CD14-positive monocyte (primary cell): ENCODE measurements at regions not wholly inside any gene's neighbourhood (a gene's known extent, or its start where the extent isn't known, plus 50 kb on each side); places are given as distances from the start of the nearest gene placed in this dataset.

Experiments
- DNase-seq, 3 donors: peaks; one replicate each; pipeline ENCODE4 v3.0.0-alpha.2; 2011 to 2022
- H2AFZ ChIP-seq: 2 replicates; pipeline ENCODE4 v1.6.0; 2012; ENCODE audit warnings: mild to moderate bottlenecking, low read depth, low read length, inconsistent platforms; ENCODE audit not compliant: insufficient read depth, poor library complexity, severe bottlenecking
- H3K27ac ChIP-seq, 2 donors: 1 replicate in 1 of 2; 2 replicates in 1 of 2; pipeline ENCODE4 v1.5.1; 2012 to 2013; ENCODE audit warnings: low read length in 2 of 2, control low read depth in 1 of 2, inconsistent platforms in 1 of 2, low read depth in 1 of 2, mild to moderate bottlenecking in 1 of 2
- H3K27me3 ChIP-seq, 2 donors: one replicate each; pipeline versions ENCODE4 v1.6.0 to v1.6.1; 2011 to 2013; ENCODE audit warnings: low read length in 2 of 2; ENCODE audit not compliant: control insufficient read depth in 2 of 2, insufficient read depth in 2 of 2
- H3K36me3 ChIP-seq, 2 donors: replicated peaks in 1 of 2; 1 replicate in 1 of 2; 2 replicates in 1 of 2; pipeline versions ENCODE4 v1.5.1 to v1.6.1; 2012 to 2013; ENCODE audit warnings: low read length in 2 of 2, control low read depth in 1 of 2, inconsistent platforms in 1 of 2, mild to moderate bottlenecking in 1 of 2; ENCODE audit not compliant: insufficient read depth in 2 of 2, control insufficient read depth in 1 of 2
- H3K4me1 ChIP-seq, 2 donors: 1 replicate in 1 of 2; 2 replicates in 1 of 2; pipeline versions ENCODE4 v1.5.1 to v1.6.1; 2012 to 2013; ENCODE audit warnings: low read length in 2 of 2, control low read depth in 1 of 2, inconsistent platforms in 1 of 2, mild to moderate bottlenecking in 1 of 2, moderate library complexity in 1 of 2; ENCODE audit not compliant: insufficient read depth in 2 of 2, control insufficient read depth in 1 of 2
- H3K4me2 ChIP-seq: replicated peaks from 2 replicates; pipeline ENCODE3; 2012; ENCODE audit warnings: low read length, moderate library complexity, mild to moderate bottlenecking; ENCODE audit not compliant: poor library complexity, severe bottlenecking; ENCODE audit errors: extremely low read depth
- H3K4me3 ChIP-seq, 3 experiments: fragments of 200-600 bp in 1 of 3; sonication (generic) in 1 of 3; replicated peaks in 1 of 3; 1 replicate in 2 of 3; 2 replicates in 1 of 3; pipeline ENCODE4 v1.5.1; 2011 to 2013; ENCODE audit warnings: low read length in 3 of 3, mild to moderate bottlenecking in 3 of 3, control low read depth in 2 of 3, low read depth in 2 of 3, inconsistent platforms in 1 of 3, moderate library complexity in 1 of 3
- H3K79me2 ChIP-seq: 2 replicates; pipeline ENCODE4 v1.6.0; 2012; ENCODE audit warnings: mild to moderate bottlenecking, control low read depth, inconsistent platforms, low read length, moderate library complexity; ENCODE audit not compliant: insufficient read depth
- H3K9ac ChIP-seq: 2 replicates; pipeline ENCODE4 v1.6.0; 2017; ENCODE audit warnings: low read length, mild to moderate bottlenecking; ENCODE audit not compliant: insufficient read depth, poor library complexity, severe bottlenecking
- H3K9me3 ChIP-seq, 2 donors: replicated peaks in 1 of 2; 1 replicate in 1 of 2; 2 replicates in 1 of 2; pipeline versions ENCODE4 v1.5.1 to v1.6.1; 2012 to 2013; ENCODE audit warnings: low read length in 2 of 2, control low read depth in 1 of 2; ENCODE audit not compliant: control insufficient read depth in 1 of 2, insufficient read depth in 1 of 2
- H4K20me1 ChIP-seq: 2 replicates; pipeline ENCODE4 v1.6.0; 2012; ENCODE audit warnings: mild to moderate bottlenecking, low read length, control low read depth, moderate library complexity; ENCODE audit not compliant: insufficient read depth
- H3K27ac Mint-ChIP-seq, 7 donors: one replicate each; pipeline ENCODE4 v1.8.0; 2020; ENCODE audit warnings: mild to moderate bottlenecking in 7 of 7, mixed read lengths in 7 of 7, moderate library complexity in 6 of 7, inconsistent platforms in 2 of 7
- H3K27me3 Mint-ChIP-seq, 3 donors: one replicate each; pipeline ENCODE4 v1.8.0; 2021 to 2022; ENCODE audit warnings: low read depth in 3 of 3, mild to moderate bottlenecking in 3 of 3, mixed read lengths in 3 of 3, moderate library complexity in 3 of 3, inconsistent platforms in 1 of 3
- H3K36me3 Mint-ChIP-seq, 2 donors: one replicate each; pipeline ENCODE4 v1.8.0; 2020; ENCODE audit warnings: mixed read lengths in 2 of 2, inconsistent platforms in 1 of 2, mild to moderate bottlenecking in 1 of 2
- H3K4me1 Mint-ChIP-seq: one replicate; pipeline ENCODE4 v1.8.0; 2020; ENCODE audit warnings: mild to moderate bottlenecking, mixed read lengths
- H3K4me3 Mint-ChIP-seq, 2 donors: one replicate each; pipeline ENCODE4 v1.8.0; 2020; ENCODE audit warnings: mild to moderate bottlenecking in 2 of 2, mixed read lengths in 2 of 2, moderate library complexity in 1 of 2
- H3K9me3 Mint-ChIP-seq, 7 donors: one replicate each; pipeline ENCODE4 v1.8.0; 2020 to 2022; ENCODE audit warnings: mixed read lengths in 7 of 7, mild to moderate bottlenecking in 6 of 7, moderate library complexity in 6 of 7, inconsistent platforms in 2 of 7
- CTCF ChIP-seq: fragments of 200-600 bp; IDR thresholded peaks from one replicate; pipeline ENCODE4 v1.8.0; 2022; ENCODE audit warnings: antibody characterized with exemption, mild to moderate bottlenecking
- WGBS: methylation state at CpG from one replicate; pipeline ENCODE4 v1.1.5; 2013; ENCODE audit warnings: missing lambda C conversion rate; ENCODE audit not compliant: insufficient coverage; 5-methylcytosine and 5-hydroxymethylcytosine counted together
- intact Hi-C, 2 donors: fragments of 100-400 bp; cut with micrococcal nuclease; formaldehyde crosslinking; loops; one replicate each; pipeline versions ENCODE4 v1.15.0 to v1.15.1; 2023

GRCh38 chrX:9188117-9188516 is 154.2 kb upstream of the FAM9B start:
- no peak overlapping the region for H3K27ac Mint-ChIP-seq
- no peak for DNase-seq
- H4K20me1 ChIP-seq, result no peaks in the 10 kb centered on the region
- H3K79me2 ChIP-seq, result no peaks in the 10 kb centered on the region
- H3K27me3 ChIP-seq, result peaks cover 0 to 29% of the 10 kb centered on the region in 2 donors
- peaks cover 0 to 2% (median 0%) of the 10 kb centered on the region in 7 donors for H3K9me3 Mint-ChIP-seq
- no peak overlapping the region for H3K27ac ChIP-seq
- no peak overlapping the region for H2AFZ ChIP-seq
- H3K9ac ChIP-seq, result no peak overlapping the region
- no peak overlapping the region for H3K4me3 ChIP-seq
- H3K36me3 Mint-ChIP-seq, result no peaks in the 10 kb centered on the region
- no peaks in the 10 kb centered on the region for H3K4me1 Mint-ChIP-seq
- no peak overlapping the region for H3K4me2 ChIP-seq
- H3K4me3 Mint-ChIP-seq, result no peak overlapping the region
- no peak for TF ChIP-seq CTCF
- intact Hi-C loops, result no loop called here
- no peaks in the 10 kb centered on the region for H3K4me1 ChIP-seq
- peaks cover 13 to 53% (median 15%) of the 10 kb centered on the region in 3 donors for H3K27me3 Mint-ChIP-seq
- no peaks in the 10 kb centered on the region for H3K9me3 ChIP-seq
- WGBS, result 100% methylated on average over 1 of the region's 3 CpGs
- H3K36me3 ChIP-seq, result no peaks in the 10 kb centered on the region

GRCh38 chrX:9189286-9189685 is 155.4 kb upstream of the FAM9B start:
- intact Hi-C loops, result no loop called here
- Histone ChIP-seq H3K9me3 (no peaks in the 10 kb centered on the region), H3K27ac (no peak overlapping the region), H2AFZ (no peak overlapping the region), H3K27me3 (peaks cover 0 to 27% of the 10 kb centered on the region in 2 donors), H3K79me2 (no peaks in the 10 kb centered on the region), H3K4me1 (no peaks in the 10 kb centered on the region), H3K36me3 (no peaks in the 10 kb centered on the region), H3K4me2 (no peak overlapping the region), H3K4me3 (no peak overlapping the region), H4K20me1 (no peaks in the 10 kb centered on the region), H3K9ac (no peak overlapping the region)
- Mint-ChIP-seq H3K27me3 (peaks cover 13 to 57% (median 15%) of the 10 kb centered on the region in 3 donors), H3K4me1 (no peaks in the 10 kb centered on the region), H3K4me3 (no peak overlapping the region), H3K9me3 (peaks cover 0 to 4% (median 0%) of the 10 kb centered on the region in 7 donors), H3K27ac (no peak overlapping the region), H3K36me3 (no peaks in the 10 kb centered on the region)
- TF ChIP-seq CTCF, result no peak
- DNase-seq, result no peak
- 100% methylated on average over 2 of the region's 9 CpGs for WGBS
